HFF-Myc (cell line): ENCODE measurements at regions not wholly inside any gene's neighbourhood (a gene's known extent, or its start where the extent isn't known, plus 50 kb on each side); places are given as distances from the start of the nearest gene placed in this dataset.

Source experiments
- DNase-seq: peaks from one replicate; pipeline ENCODE4 v3.0.0-alpha.2; 2011; ENCODE audit warnings: low read depth; ENCODE audit errors: extremely low read depth
- H3K4me3 ChIP-seq: replicated peaks from 2 replicates; pipeline ENCODE4 v1.5.1; 2011; ENCODE audit warnings: low read depth, mild to moderate bottlenecking, control low read depth, low read length
- CTCF ChIP-seq: IDR thresholded peaks from 2 replicates; pipeline ENCODE4 v1.5.1; 2012; ENCODE audit warnings: mild to moderate bottlenecking, low read depth, low read length, control low read depth; ENCODE audit errors: missing control alignments

GRCh38 chr12:107144441-107144840 is 51.1 kb upstream of the CRY1 start:
- TF ChIP-seq CTCF, result no peak
- DNase-seq, result no peak
- H3K4me3 ChIP-seq, result no peak overlapping the region

- H3K4me3 ChIP-seq, result no peak overlapping the region
- DNase-seq, result no peak
- TF ChIP-seq CTCF, result no peak
These were observed 51.6 kb upstream of the CRY1 start for GRCh38 chr12:107144990-107145389.

GRCh38 chr12:107145397-107145796 is 52.0 kb upstream of the CRY1 start:
- no peak for TF ChIP-seq CTCF
- no peak for DNase-seq
- no peak overlapping the region for H3K4me3 ChIP-seq

- no peak for TF ChIP-seq CTCF
- no peak overlapping the region for H3K4me3 ChIP-seq
- no peak for DNase-seq
These were observed 54.8 kb upstream of the CRY1 start for GRCh38 chr12:107148107-107148506.

- no peak for TF ChIP-seq CTCF
- no peak for DNase-seq
- H3K4me3 ChIP-seq, result no peak overlapping the region
These were observed 59.0 kb upstream of the CRY1 start for GRCh38 chr12:107152315-107152714.

- DNase-seq, result no peak
- no peak overlapping the region for H3K4me3 ChIP-seq
- TF ChIP-seq CTCF, result no peak
These were observed 66.1 kb upstream of the CRY1 start for GRCh38 chr12:107159384-107159900.

GRCh38 chr12:107163413-107163812 is 70.1 kb upstream of the CRY1 start:
- no peak for DNase-seq
- TF ChIP-seq CTCF, result no peak
- no peak overlapping the region for H3K4me3 ChIP-seq
